Frontal cortex (tissue), 3 donors: ENCODE measurements at regions not wholly inside any gene's neighbourhood (a gene's known extent, or its start where the extent isn't known, plus 50 kb on each side); places are given as distances from the start of the nearest gene placed in this dataset.
"Not testable (repeated sequence)": the region's sequence is repeated elsewhere in the genome, so short reads cannot be mapped to it uniquely, and the experiment has no call there.

ENCODE experiments used
- DNase-seq, 2 donors: peaks; one replicate each; pipeline ENCODE4 v3.0.0; 2012; ENCODE audit warnings: low spot score in 2 of 2
- FAIRE-seq: peaks from 2 replicates; lab custom pipeline; 2012; peaks lifted over from hg19 to GRCh38; lab: Jason Lieb, UNC
- donor health status: control.
- donor health status: control.
- donor health status: control.

DNA sequence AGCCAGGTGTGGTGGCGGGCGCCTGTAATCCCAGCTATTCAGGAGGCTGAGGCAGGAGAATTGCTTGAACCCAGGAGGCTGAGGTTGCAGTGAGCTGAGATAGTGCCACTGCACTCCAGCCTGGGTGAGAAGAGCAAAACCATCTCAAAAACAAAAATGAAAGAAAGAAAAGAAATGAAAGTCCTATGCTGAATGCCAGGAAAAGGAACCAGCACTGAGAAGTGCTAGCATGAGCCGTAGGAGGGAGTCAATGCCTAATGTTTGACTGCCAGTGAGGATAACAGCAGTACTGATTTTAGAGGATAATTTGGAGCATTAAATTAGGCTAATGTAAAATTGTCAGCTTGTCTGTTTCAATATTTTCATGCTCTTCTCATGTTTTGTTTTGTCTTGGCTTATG, 472.8 kb downstream of the GADD45G start:
- not testable (repeated sequence) for DNase-seq, FAIRE-seq

DNA sequence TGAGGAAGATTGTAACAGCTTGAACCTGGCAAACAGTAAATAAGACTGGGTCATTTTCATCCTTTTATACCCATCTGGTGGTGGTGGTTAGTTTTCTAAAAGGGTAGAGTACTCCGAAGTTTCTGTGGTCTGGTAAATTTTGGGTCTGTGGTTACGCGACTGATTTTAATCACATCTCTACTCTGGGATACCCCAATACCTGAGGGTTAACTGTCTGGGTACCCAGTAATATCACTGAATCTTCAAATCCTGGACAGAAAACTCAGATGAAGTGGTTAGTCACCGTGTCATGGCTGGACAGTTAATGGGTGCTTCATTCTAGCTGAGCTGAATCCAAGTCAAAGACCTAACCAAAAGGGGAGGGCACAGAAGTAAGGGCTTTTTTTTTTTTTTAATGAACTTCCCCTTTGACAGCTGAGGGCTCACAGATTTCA, 474.2 kb downstream of the GADD45G start:
- FAIRE-seq (no peak), DNase-seq (no peak)

DNA sequence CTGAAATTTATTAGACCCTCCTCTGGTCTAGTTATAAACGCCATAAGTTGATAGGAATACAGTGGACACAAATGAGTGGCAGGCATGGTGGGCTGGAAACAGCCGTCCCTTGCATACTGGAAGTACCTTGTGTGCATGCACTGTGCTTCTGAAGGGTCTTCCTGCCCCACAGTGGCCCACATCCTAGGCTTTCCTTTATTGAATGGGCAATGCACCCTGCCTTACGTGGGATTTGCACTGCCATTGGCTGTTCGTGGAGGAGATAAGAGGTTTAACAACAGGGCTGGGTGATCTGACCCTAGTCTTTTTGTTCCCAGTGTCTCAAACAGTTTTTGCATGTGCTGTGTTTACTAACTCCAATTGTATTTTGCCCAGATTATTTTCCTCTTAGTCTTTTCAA, 480.8 kb downstream of the GADD45G start:
- DNase-seq (no peak), FAIRE-seq (no peak)

DNA sequence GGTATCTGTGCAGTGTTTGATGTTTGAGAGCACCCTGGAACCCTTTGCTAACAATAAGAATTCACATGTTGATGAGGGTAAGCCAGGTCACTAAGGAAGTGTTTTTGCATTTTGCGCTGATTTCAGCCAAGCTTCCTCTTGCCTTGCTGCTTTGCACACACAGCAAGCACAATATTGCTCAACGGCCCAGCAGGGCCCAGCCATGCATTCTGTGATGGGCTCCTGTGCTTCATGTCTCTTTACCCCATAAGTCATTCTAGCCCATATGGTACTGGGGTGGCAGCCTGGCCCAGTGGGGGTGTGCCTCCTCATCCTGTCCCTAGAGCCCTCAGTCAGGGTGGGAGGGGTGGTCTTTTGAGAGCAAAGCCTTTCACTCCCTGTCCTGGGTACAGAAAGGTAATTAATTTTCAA, 481.3 kb downstream of the GADD45G start:
- FAIRE-seq (no peak), DNase-seq (no peak)

DNA sequence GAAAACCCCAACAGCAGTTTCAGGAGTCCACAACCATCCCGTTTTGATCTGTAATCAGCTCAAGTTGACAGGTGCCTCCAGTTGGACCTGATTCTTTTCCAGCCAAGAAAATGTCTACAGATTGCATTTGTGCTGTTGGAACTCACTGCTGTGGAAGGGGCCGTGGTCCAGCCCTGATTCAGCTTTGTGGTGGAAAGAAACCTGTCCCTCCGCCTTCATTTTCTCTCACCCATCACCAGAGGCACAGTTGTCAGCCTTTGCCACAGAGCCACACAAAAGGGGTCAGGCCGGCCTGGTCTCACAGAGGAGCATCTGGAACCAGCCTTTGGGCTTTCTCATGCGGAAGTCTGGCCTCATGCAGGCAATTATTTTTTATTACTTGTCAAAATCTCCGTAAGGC, 483.6 kb downstream of the GADD45G start:
- FAIRE-seq (no peak), DNase-seq (no peak)

DNA sequence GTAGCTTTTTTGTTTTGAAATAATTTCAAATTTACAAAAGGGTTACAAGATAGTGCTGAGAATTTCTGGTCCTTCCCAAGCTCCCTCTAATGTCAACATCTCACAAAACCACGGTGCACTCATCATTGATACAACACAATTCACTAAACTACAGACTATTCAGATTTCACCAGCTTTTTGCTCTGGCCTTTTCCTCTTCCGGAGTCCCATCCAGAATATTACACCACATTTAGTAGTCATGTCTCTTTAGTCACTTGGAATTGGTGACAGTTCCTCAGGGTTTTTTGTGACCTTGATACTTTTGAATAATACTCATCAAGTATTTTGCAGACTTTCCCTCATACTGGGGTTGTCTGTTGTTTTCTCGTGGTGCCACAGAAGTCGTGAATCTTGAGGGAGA, 484.0 kb downstream of the GADD45G start:
- DNase-seq (no peak), FAIRE-seq (no peak)

DNA sequence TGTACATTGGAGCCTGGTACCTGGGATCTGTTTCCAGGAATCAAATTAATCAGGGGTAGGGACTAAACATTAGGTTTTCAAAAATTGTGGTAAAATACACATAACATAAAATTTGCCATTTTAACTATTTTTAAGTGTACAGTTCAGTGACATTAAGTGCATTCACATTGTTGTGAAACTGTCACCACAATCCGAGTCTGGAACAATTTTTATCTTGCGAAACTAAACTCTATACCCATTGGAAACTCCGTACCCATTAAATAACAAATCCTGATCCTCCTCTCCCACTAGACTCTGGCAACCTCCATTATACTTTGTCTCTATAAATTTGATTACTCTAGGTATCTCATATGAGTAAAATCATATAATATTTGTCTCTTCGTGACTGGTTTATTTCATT, 486.2 kb downstream of the GADD45G start:
- DNase-seq, result no peak
- no peak for FAIRE-seq

DNA sequence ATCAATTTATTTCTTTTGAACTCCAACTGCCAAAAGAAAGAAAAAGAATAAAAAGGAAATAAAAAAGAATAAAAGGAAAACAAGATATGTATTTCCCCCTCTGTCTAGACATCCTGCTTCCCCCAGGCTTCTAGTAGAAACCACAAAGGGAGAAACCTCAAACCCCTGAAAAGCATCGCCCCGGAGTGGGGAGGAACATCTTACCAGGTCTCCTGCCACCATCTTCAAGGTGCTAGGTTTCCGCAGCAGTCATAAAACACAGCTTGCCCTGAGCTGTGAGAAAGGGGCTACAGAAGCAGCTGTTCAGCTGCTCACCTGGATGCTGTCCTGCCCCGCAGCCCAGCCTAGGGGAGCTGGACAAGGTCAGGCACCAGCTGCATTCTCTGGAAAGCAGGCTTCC, 487.7 kb downstream of the GADD45G start:
- FAIRE-seq (no peak), DNase-seq (no peak)

DNA sequence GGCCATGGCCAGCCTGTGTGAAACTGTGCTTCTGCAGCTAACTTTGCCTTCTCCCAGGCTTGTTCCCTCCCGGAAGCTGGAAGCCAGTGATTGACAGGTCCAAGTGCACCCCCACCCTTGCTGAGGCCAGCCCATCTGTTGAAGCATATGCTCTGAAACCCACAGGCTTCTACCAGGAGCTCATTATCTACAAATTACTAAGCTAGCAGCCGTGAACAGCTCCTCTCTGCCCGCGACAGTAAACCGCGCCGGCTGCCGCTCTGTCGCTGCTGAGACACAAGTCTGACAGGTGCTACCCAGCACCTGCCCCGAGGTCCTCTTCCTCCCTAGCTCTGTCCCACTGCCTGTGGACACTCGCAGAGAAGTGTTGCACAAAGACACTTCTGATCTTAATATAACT, 490.9 kb downstream of the GADD45G start:
- DNase-seq (peak in 1 of 2 donors; percentile 33), FAIRE-seq (no peak)

DNA sequence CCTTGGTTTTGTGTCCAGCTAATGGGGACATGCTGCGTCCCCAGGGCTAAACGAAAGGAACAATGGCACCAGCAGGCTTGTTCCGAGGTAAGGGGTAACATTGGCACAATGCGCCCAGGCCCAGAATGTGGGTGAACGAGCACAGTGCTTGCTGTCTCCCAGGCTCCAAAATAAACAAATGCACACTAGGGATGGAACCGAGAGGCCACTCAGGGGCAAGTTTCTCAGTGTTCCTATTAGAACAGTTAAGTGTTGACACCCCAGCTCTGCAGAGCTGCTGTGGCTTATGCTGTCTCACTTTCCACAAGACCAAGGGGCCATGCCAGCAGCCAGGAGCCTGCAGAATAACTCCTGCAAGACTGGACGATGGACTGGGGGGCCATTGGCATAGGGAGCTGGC, 492.4 kb downstream of the GADD45G start:
- DNase-seq (no peak), FAIRE-seq (no peak)

DNA sequence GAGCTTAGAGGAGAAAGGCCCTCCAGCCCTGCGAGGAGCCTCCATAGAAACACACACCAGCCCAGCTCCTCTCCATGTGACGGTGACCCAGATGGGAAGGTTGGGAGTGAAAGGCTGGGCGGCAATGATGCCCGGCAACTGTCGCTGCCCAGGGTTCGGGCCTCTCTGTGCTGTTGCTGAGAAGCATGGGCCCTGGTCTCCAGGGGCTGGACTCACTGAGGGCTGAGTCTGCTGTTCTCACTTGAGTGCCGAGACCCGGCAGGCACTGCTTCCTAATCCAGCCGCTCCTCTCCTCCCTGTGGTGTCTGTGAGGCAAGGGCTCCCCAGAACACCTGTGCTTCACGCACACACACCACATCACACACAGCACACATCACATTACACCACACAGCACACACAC, 493.6 kb downstream of the GADD45G start:
- DNase-seq, result no peak
- no peak for FAIRE-seq

DNA sequence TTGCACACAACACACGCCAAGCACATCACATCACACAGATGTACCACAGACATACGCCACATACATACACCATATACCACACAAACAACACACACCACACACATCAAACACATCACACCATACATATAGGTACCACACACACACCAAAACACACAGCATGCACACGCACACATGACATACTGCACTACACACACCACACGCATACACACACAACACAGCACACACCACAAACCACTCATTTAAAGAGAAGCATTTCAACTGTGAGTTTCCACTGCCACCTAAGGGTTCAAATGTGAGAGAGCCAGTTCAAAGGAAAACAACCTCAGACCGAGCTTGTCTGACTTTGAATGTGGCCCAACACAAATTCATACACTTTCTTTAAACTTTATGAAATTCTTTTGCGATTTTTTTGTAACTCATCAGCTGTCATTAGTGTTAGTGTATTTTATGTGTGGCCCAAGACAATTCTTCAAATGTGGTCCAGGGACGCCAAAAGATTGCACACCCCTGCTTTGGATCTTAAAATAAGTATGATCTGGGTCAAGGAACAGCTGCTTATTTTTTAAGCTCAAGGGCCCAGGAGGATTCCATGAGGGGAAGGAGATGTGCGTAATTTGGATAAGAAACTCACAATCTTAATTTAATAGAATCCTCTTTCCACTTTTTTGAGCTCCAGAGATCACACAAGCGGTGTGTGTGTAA, 494.6 kb downstream of the GADD45G start:
- DNase-seq (peak in 1 of 2 donors; percentile 49), FAIRE-seq (peak; percentile 80)

DNA sequence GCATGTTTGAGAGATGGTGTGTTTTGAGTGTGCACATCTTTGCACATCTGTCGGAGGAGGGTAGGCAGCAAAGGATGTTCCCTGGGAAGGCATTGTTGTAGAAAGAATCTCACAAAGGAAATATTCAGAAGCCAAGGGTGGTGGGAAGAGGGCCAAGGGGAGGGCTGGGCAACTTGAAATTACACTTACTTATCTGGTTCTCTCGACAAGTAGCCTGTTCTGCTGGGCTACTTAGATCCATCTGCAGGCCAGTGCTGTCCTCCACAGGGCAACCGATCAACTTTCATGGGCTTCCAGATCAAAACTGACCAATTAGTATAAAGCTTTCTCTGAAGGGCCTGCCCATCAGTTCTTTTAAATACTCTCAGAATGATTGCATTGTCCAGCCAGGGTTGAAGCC, 495.2 kb downstream of the GADD45G start:
- DNase-seq, result no peak
- no peak for FAIRE-seq

DNA sequence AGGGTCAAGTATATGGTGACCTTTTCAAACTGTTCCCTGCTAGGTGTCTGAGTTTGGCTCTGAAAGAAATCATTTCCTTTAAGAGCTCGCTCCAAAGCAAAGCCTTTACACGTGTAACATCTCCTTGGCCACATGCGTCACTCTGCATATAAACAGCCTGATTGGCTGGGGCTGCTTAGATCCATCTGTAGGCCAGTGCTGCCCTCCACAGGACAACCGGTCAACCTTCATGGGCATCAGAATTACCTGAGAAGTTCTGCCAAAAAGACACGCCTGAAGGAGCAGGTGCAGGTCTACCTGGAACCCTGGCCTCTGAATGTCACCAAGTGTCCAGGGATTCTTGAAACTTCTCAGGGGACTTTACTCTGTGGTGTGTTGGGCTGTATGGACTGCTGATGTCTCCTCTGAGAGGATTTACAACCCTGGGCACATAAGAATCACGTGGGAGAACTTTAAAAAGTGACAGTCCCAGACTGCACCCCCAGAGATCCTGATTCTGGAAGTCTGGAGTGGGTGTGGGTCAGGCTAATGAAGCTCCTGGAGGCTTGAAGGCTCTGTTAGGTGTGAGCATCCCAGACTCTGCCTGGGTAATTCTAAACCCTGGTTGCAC, 497.6 kb downstream of the GADD45G start:
- DNase-seq (peak; percentile 49 to 80), FAIRE-seq (no peak)

DNA sequence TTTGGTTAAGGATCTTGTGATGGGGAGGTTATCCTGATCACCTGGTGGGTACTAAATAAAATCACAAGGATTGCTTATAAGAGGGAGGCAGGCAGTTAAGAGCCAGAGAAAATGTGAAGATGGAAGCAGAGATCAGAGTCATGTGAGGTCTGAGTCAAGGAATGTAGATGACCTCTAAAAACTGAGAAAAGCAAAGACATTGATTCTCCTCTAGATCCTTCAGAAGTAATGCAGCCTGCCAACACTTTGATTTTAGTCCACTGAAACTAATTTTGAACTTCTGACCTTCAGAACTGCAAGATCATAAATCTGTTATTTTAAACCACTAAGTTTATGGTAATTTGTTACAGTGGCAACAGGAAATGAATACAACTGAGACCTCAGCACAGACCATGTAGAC, 499.0 kb downstream of the GADD45G start:
- FAIRE-seq (no peak), DNase-seq (no peak)

DNA sequence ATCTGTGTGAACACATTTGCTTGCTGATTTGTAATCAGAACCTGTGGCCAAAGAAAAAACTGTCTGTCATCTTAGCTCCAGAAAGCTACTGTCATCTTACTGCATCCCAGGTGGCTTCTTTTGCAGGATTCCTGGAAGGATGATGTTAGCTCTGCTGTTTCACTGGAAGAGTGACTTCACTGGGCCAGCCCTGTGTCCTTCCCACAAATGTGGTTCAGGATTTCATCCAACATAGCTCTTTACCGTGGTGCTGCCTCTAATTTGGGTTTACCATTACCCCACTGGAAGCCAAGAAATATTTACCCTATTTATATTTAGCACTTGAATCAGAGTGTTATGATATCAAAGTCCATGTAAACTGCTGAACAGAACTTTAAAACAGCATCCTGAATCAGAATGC, 501.0 kb downstream of the GADD45G start:
- no peak for FAIRE-seq
- no peak for DNase-seq

DNA sequence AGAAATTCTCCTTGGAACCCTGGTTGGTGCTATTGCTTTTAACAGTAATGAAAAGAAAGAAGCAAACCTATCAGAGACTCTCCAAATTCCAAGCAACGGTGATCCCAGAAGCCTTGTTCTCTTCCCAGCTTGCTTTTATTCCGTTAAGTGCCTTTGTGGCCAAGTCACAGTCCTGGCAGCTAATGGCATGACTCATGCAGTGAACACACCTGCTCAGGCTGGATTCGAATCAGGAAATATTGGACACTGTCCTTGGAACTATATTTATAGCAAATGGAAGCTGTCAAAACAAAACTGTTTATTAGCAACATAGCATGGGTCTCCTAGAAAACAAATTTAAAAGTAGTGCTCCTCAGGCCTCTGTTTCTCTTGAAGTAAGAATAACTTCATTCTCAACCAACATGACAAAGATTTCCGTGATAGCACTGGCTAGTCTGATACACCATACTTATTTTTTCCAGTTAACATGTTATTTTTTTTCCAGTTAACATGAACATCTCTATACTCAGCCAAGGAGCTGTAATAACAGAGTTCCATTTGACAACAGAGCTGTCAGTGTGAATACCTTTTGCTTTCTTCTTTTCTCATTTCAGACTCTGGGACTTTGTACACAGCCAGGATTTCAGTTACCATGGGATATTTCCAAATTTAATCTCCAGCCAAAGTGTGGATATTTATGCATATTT, 502.4 kb downstream of the GADD45G start:
- FAIRE-seq (no peak), DNase-seq (no peak)

DNA sequence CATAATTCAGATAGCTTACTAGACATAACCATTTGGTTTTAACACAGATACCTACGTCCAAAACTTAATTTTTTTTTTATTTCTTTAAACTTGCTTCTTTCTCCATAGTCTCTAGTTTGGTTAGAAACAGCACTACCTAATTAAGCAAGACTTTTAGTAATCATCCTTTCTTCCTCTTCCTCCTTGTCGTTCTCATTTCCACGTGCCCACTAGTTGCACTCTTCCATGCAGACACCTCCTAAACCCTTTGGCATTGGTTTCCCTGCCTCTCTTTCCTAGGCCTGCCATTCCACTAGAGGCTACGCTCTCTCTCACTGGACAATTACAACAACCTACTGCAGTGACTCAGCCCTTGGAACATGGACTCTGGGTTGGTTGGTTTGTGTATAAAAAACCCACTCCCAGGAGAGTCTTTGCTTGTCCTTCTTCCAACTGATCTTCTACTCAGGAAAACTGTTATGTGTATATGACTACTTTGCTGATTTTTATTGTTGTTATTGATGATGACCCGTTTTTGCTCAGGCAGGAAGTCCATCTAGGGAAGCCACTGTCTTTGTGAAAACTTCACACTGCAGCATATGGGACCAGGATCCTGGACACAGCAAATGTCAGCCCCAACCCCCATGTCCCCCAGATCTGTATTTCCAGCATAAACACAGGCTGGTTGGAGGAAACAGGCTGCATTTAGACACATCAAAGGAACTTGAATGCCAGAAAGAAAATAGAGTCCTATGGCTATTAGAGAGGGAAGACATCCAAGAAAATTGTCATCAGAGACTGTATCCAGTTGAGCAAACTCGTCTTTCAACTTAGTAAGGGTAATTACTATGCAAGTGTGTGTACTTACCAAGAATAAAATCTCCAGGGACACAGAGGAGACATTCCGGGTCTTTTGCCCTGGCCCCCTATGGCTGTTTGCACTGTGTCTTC, 503.2 kb downstream of the GADD45G start:
- no peak for DNase-seq
- no peak for FAIRE-seq

DNA sequence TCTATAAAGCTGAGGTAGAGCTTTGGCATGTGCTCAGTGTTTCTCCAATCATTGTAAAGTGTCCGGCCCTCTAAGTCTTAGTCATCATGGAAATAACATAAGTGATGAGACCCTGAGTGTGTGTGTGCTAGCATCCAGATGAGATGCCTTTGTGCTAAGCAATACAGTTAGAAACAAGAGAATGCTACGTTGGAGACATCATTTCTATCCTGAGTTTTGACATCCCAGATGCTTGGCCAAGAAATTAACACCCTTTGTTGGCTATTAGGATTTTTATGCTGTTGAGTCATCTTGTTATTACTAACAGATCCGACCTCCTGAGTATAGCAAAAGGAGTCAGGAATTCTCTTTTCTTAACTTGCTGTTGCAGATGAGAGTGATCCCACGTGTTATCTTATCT, 508.0 kb downstream of the GADD45G start:
- FAIRE-seq (no peak), DNase-seq (no peak)
